Astrocyte (in vitro differentiated cells and primary cell): ENCODE measurements at regions not wholly inside any gene's neighbourhood (a gene's known extent, or its start where the extent isn't known, plus 50 kb on each side); places are given as distances from the start of the nearest gene placed in this dataset.

ENCODE experiments used
- DNase-seq: peaks from one replicate; pipeline ENCODE4 v3.0.0-alpha.2; 2010; ENCODE audit warnings: low read depth
- FAIRE-seq: peaks from 2 replicates; lab custom pipeline; 2011; peaks lifted over from hg19 to GRCh38; lab: Jason Lieb, UNC
- H2AFZ ChIP-seq: 2 replicates; pipeline ENCODE4 v1.6.0; 2012; ENCODE audit warnings: low read depth, low read length, inconsistent platforms
- H3K27ac ChIP-seq: 2 replicates; pipeline ENCODE4 v1.5.1; 2011; ENCODE audit warnings: low read depth, low read length, inconsistent platforms
- H3K27me3 ChIP-seq: 2 replicates; pipeline ENCODE4 v1.6.0; 2011; ENCODE audit warnings: low read length, inconsistent platforms; ENCODE audit not compliant: insufficient read depth
- H3K36me3 ChIP-seq: 2 replicates; pipeline ENCODE4 v1.5.1; 2011; ENCODE audit warnings: low read length, inconsistent platforms; ENCODE audit not compliant: insufficient read depth
- H3K4me1 ChIP-seq: 2 replicates; pipeline ENCODE4 v1.5.1; 2011; ENCODE audit warnings: low read length, inconsistent platforms; ENCODE audit not compliant: insufficient read depth
- H3K4me2 ChIP-seq: 2 replicates; pipeline ENCODE4 v1.6.0; 2012; ENCODE audit warnings: low read length, inconsistent platforms
- H3K4me3 ChIP-seq: 2 replicates; pipeline ENCODE4 v1.5.1; 2011; ENCODE audit warnings: low read depth, mild to moderate bottlenecking, low read length, inconsistent platforms; ENCODE audit not compliant: insufficient read depth
- H3K79me2 ChIP-seq: 2 replicates; pipeline ENCODE4 v1.6.0; 2012; ENCODE audit warnings: mild to moderate bottlenecking, low read length, inconsistent platforms; ENCODE audit not compliant: insufficient read depth
- H3K9ac ChIP-seq: 2 replicates; pipeline ENCODE4 v1.6.0; 2012; ENCODE audit warnings: mild to moderate bottlenecking, low read length, inconsistent platforms
- H3K9me3 ChIP-seq: 2 replicates; pipeline ENCODE4 v1.5.1; 2012; ENCODE audit warnings: low read depth, mild to moderate bottlenecking, low read length, inconsistent platforms; ENCODE audit not compliant: insufficient read depth
- H4K20me1 ChIP-seq: 2 replicates; pipeline ENCODE4 v1.6.0; 2012; ENCODE audit warnings: low read length, inconsistent platforms; ENCODE audit not compliant: insufficient read depth
- H3K27ac Mint-ChIP-seq: one replicate; pipeline ENCODE4 v1.8.0; 2021; ENCODE audit warnings: mild to moderate bottlenecking, mixed read lengths; ENCODE audit not compliant: unreplicated experiment
- H3K27me3 Mint-ChIP-seq: one replicate; pipeline ENCODE4 v1.8.0; 2021; ENCODE audit warnings: low read depth, mixed read lengths; ENCODE audit not compliant: unreplicated experiment
- H3K36me3 Mint-ChIP-seq: one replicate; pipeline ENCODE4 v1.8.0; 2021; ENCODE audit warnings: low read depth, mixed read lengths; ENCODE audit not compliant: unreplicated experiment
- H3K4me1 Mint-ChIP-seq: one replicate; pipeline ENCODE4 v1.8.0; 2021; ENCODE audit warnings: low read depth, mixed read lengths; ENCODE audit not compliant: unreplicated experiment
- H3K4me3 Mint-ChIP-seq: one replicate; pipeline ENCODE4 v1.8.0; 2021; ENCODE audit warnings: mild to moderate bottlenecking, moderate library complexity, mixed read lengths; ENCODE audit not compliant: unreplicated experiment
- H3K9me3 Mint-ChIP-seq: one replicate; pipeline ENCODE4 v1.8.0; 2021; ENCODE audit warnings: mild to moderate bottlenecking, mixed read lengths; ENCODE audit not compliant: unreplicated experiment
- EZH2 ChIP-seq: IDR thresholded peaks from 2 replicates; pipeline ENCODE4 v1.6.1; 2012; ENCODE audit warnings: mild to moderate bottlenecking, low read length, inconsistent platforms; ENCODE audit not compliant: insufficient read depth
- TF ChIP-seq, protein P1 (sequence below): IDR thresholded peaks from 2 replicates; pipeline ENCODE4 v1.5.1; 2011; ENCODE audit warnings: low read depth, mild to moderate bottlenecking, inconsistent platforms, low read length, moderate library complexity; ENCODE audit not compliant: insufficient read depth

DNA sequence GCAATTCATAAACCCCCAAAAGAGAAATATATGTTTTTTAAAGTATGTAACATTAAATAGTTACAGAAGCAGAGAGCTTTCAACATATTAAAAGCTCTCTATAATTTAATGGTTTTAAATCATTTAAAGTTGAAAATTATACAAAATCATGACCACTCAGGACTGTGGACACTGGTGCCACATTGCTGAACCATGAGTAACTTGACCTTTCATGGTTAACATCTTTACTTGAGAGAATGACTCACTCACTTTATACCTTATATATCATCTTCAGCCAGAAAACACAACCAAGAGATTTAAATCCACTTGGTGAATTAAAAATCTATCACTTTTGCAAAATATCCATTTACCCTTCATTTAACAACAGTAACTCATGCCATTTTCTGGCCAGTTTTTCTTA, 584.3 kb upstream of the SMIM31 start:
- Mint-ChIP-seq H3K4me1 (peaks cover 12% of the 10 kb centered on the region), H3K4me3 (no peak overlapping the region), H3K27ac (no peak overlapping the region), H3K27me3 (no peaks in the 10 kb centered on the region), H3K9me3 (no peaks in the 10 kb centered on the region), H3K36me3 (no peaks in the 10 kb centered on the region)
- Histone ChIP-seq H3K4me1 (no peaks in the 10 kb centered on the region), H3K9ac (no peak overlapping the region), H4K20me1 (no peaks in the 10 kb centered on the region), H3K9me3 (no peaks in the 10 kb centered on the region), H3K4me3 (no peak overlapping the region), H3K36me3 (no peaks in the 10 kb centered on the region), H2AFZ (no peak overlapping the region), H3K27ac (no peak overlapping the region), H3K4me2 (no peak overlapping the region), H3K27me3 (no peaks in the 10 kb centered on the region), H3K79me2 (no peaks in the 10 kb centered on the region)
- TF ChIP-seq, protein P1, sequence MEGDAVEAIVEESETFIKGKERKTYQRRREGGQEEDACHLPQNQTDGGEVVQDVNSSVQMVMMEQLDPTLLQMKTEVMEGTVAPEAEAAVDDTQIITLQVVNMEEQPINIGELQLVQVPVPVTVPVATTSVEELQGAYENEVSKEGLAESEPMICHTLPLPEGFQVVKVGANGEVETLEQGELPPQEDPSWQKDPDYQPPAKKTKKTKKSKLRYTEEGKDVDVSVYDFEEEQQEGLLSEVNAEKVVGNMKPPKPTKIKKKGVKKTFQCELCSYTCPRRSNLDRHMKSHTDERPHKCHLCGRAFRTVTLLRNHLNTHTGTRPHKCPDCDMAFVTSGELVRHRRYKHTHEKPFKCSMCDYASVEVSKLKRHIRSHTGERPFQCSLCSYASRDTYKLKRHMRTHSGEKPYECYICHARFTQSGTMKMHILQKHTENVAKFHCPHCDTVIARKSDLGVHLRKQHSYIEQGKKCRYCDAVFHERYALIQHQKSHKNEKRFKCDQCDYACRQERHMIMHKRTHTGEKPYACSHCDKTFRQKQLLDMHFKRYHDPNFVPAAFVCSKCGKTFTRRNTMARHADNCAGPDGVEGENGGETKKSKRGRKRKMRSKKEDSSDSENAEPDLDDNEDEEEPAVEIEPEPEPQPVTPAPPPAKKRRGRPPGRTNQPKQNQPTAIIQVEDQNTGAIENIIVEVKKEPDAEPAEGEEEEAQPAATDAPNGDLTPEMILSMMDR = no peak
- no peak for TF ChIP-seq EZH2
- DNase-seq (peak; percentile 76), FAIRE-seq (no peak)

DNA sequence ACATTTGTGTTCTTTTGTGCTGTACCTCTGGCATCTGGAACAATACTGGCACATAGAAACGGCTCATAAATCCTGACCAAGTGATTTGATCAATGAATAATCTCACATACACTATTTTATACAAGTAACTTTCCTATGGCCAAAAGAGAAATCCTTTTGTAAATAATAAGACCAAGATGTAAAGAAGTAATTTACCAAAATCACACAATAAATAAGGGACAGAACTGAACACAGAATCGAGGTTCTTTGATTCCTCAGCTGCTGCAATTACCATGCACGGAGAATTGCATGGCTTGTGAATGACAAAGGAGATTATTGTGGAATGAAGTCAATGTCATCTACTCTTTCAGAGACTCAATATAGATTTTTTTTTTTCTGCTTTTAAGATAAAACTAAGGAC, 576.8 kb upstream of the SMIM31 start:
- H3K27me3 Mint-ChIP-seq = no peaks in the 10 kb centered on the region
- Histone ChIP-seq H3K79me2 (no peaks in the 10 kb centered on the region), H3K36me3 (no peaks in the 10 kb centered on the region), H4K20me1 (no peaks in the 10 kb centered on the region), H3K4me3 (no peak overlapping the region), H3K9ac (no peak overlapping the region), H3K4me2 (no peak overlapping the region), H3K9me3 (no peaks in the 10 kb centered on the region), H3K27me3 (no peaks in the 10 kb centered on the region), H3K4me1 (no peaks in the 10 kb centered on the region), H3K27ac (no peak overlapping the region), H2AFZ (no peak overlapping the region)
- no peaks in the 10 kb centered on the region for H3K9me3 Mint-ChIP-seq
- H3K36me3 Mint-ChIP-seq = no peaks in the 10 kb centered on the region
- DNase-seq (no peak), FAIRE-seq (no peak)
- TF ChIP-seq EZH2 = no peak
- H3K4me3 Mint-ChIP-seq = no peak overlapping the region
- H3K4me1 Mint-ChIP-seq = peaks cover 7% of the 10 kb centered on the region
- no peak overlapping the region for H3K27ac Mint-ChIP-seq

DNA sequence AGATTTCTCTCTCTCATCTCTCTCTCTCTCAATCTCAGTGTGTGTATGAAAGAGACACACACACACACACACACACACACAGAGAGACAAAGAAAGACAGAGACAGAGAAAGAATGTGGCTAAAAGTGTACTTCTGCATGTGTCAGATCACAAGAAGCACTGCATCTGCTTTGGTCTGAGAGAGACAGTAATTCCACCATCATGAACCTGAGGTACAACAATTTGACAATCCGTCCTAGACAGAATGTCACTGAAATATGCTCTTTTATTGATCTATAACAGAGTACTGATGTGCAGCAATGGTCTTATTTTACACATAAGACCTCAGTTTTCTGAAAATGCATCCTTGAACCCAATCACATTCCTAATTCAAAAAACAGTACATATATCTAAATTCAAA, 576.2 kb upstream of the SMIM31 start:
- H3K4me3 Mint-ChIP-seq = no peak overlapping the region
- FAIRE-seq = no peak
- Histone ChIP-seq H3K27me3 (no peaks in the 10 kb centered on the region), H3K9ac (no peak overlapping the region), H3K9me3 (no peaks in the 10 kb centered on the region), H3K79me2 (no peaks in the 10 kb centered on the region), H3K4me3 (no peak overlapping the region), H3K4me1 (no peaks in the 10 kb centered on the region), H3K36me3 (no peaks in the 10 kb centered on the region), H3K27ac (no peak overlapping the region), H3K4me2 (no peak overlapping the region), H4K20me1 (no peaks in the 10 kb centered on the region), H2AFZ (no peak overlapping the region)
- H3K27me3 Mint-ChIP-seq = no peaks in the 10 kb centered on the region
- no peak for DNase-seq
- H3K9me3 Mint-ChIP-seq = no peaks in the 10 kb centered on the region
- no peaks in the 10 kb centered on the region for H3K36me3 Mint-ChIP-seq
- peaks cover 7% of the 10 kb centered on the region for H3K4me1 Mint-ChIP-seq
- no peak overlapping the region for H3K27ac Mint-ChIP-seq
- no peak for TF ChIP-seq EZH2
- TF ChIP-seq, protein P1 = no peak
